HepG2 (cell line): ENCODE measurements at regions not wholly inside any gene's neighbourhood (a gene's known extent, or its start where the extent isn't known, plus 50 kb on each side); places are given as distances from the start of the nearest gene placed in this dataset.

ENCODE experiments used
- ATRX ChIP-seq: sonication (generic); formaldehyde crosslinking; IDR thresholded peaks from 2 replicates; pipeline ENCODE4 v1.4.0; 2020; ENCODE audit warnings: missing genetic modification reagents, borderline replicate concordance
- CHCHD3 ChIP-seq: sonication (generic); formaldehyde crosslinking; IDR thresholded peaks from 2 replicates; pipeline ENCODE4 v1.8.0; 2022; ENCODE audit warnings: mild to moderate bottlenecking, missing genetic modification reagents, moderate library complexity
- FOXK1 ChIP-seq: sonication (generic); formaldehyde crosslinking; IDR thresholded peaks from 2 replicates; pipeline ENCODE4 v1.4.0; 2020; ENCODE audit warnings: low read depth, missing genetic modification reagents, borderline replicate concordance
- JUN ChIP-seq: sonication (generic); formaldehyde crosslinking; IDR thresholded peaks from 2 replicates; pipeline ENCODE4 v1.4.0; 2020; ENCODE audit warnings: mild to moderate bottlenecking, missing genetic modification reagents
- SOX13 ChIP-seq, 3 experiments: fragments of 450-650 bp in 1 of 3; sonication (generic) in 1 of 3; formaldehyde crosslinking in 1 of 3; IDR thresholded peaks in 2 of 3; conservative IDR thresholded peaks in 1 of 3; 2 replicates each; pipeline versions ENCODE4 v1.5.0 to v1.6.1; 2016 to 2020; ENCODE audit warnings: antibody characterized with exemption in 1 of 3, mild to moderate bottlenecking in 1 of 3, missing compliant biosample characterization in 1 of 3, missing genetic modification reagents in 1 of 3, moderate library complexity in 1 of 3
- SP2 ChIP-seq: sonication (generic); formaldehyde crosslinking; IDR thresholded peaks from 2 replicates; pipeline ENCODE4 v1.5.1; 2020; ENCODE audit warnings: mild to moderate bottlenecking, missing genetic modification reagents
- ZNF121 ChIP-seq: sonication (generic); formaldehyde crosslinking; IDR thresholded peaks from 2 replicates; pipeline ENCODE4 v1.5.0; 2020; ENCODE audit warnings: mild to moderate bottlenecking, missing genetic modification reagents
- ZNF18 ChIP-seq: sonication (generic); formaldehyde crosslinking; IDR thresholded peaks from 2 replicates; pipeline ENCODE4 v1.8.0; 2022; ENCODE audit warnings: mild to moderate bottlenecking, missing genetic modification reagents; ENCODE audit not compliant: insufficient replicate concordance
- ZNF264 ChIP-seq: sonication (generic); formaldehyde crosslinking; IDR thresholded peaks from 2 replicates; pipeline ENCODE4 v1.4.0; 2020; ENCODE audit warnings: missing genetic modification reagents
- ZNF3 ChIP-seq: IDR thresholded peaks from 2 replicates; pipeline ENCODE4 v1.7.0; 2017; ENCODE audit warnings: inconsistent platforms
- ZNF337 ChIP-seq: sonication (generic); formaldehyde crosslinking; IDR thresholded peaks from 2 replicates; pipeline ENCODE4 v1.5.1; 2020; ENCODE audit warnings: missing genetic modification reagents, low read depth, mild to moderate bottlenecking, borderline replicate concordance
- ZNF367 ChIP-seq: sonication (generic); formaldehyde crosslinking; IDR thresholded peaks from 2 replicates; pipeline ENCODE4 v1.4.0; 2020; ENCODE audit warnings: missing genetic modification reagents, borderline replicate concordance
- ZNF577 ChIP-seq: sonication (generic); formaldehyde crosslinking; IDR thresholded peaks from 2 replicates; pipeline ENCODE4 v1.4.0; 2020; ENCODE audit warnings: mild to moderate bottlenecking, low read depth, missing genetic modification reagents, borderline replicate concordance
- TF ChIP-seq, protein P1 (sequence below): sonication (generic); formaldehyde crosslinking; IDR thresholded peaks from 2 replicates; pipeline ENCODE4 v1.5.1; 2020; ENCODE audit warnings: mild to moderate bottlenecking, missing genetic modification reagents, borderline replicate concordance
- TF ChIP-seq, protein P2 (sequence below): sonication (generic); formaldehyde crosslinking; IDR thresholded peaks from 2 replicates; pipeline ENCODE4 v1.8.1; 2022; ENCODE audit warnings: mild to moderate bottlenecking, missing genetic modification reagents

DNA sequence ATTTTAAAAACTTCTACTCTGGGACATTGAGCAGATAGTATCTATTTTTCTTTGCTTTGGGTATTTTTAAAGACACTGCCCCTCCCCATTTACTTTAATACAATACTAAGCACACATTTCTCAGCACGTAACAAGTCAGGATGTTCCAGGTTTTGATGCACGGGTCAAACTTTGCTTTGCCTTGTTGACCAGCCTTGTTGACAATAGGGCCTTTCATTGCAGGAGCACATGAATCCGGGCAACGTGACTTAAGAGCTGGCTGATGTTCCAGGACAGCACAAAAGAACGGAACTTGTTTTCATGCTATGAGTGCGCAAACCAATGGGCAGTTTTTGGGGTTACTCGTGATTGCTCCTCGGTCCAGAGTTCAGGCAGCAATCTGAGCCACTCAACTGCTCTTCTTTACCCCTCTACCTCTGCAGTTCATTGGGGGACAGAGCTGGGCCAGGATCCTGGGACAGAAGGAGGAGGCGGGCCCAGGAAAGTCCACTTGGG lies 78.6 kb upstream of the SLC22A16 start (continued):
- peak; percentile 98 for TF ChIP-seq SOX13 (IDR thresholded peaks at IDR 0.05)
- peak in 1 of 2 experiments; percentile 98; a peak in 2 of 4 replicates for TF ChIP-seq SOX13 (CRISPR knock-in tag; conservative IDR thresholded peaks at IDR 0.05 in 1 of 2, IDR thresholded peaks at IDR 0.05 in 1 of 2)
- peak; percentile 81 for TF ChIP-seq ZNF121 (CRISPR knock-in tag)
- no peak for TF ChIP-seq SP2
- TF ChIP-seq, protein P1, sequence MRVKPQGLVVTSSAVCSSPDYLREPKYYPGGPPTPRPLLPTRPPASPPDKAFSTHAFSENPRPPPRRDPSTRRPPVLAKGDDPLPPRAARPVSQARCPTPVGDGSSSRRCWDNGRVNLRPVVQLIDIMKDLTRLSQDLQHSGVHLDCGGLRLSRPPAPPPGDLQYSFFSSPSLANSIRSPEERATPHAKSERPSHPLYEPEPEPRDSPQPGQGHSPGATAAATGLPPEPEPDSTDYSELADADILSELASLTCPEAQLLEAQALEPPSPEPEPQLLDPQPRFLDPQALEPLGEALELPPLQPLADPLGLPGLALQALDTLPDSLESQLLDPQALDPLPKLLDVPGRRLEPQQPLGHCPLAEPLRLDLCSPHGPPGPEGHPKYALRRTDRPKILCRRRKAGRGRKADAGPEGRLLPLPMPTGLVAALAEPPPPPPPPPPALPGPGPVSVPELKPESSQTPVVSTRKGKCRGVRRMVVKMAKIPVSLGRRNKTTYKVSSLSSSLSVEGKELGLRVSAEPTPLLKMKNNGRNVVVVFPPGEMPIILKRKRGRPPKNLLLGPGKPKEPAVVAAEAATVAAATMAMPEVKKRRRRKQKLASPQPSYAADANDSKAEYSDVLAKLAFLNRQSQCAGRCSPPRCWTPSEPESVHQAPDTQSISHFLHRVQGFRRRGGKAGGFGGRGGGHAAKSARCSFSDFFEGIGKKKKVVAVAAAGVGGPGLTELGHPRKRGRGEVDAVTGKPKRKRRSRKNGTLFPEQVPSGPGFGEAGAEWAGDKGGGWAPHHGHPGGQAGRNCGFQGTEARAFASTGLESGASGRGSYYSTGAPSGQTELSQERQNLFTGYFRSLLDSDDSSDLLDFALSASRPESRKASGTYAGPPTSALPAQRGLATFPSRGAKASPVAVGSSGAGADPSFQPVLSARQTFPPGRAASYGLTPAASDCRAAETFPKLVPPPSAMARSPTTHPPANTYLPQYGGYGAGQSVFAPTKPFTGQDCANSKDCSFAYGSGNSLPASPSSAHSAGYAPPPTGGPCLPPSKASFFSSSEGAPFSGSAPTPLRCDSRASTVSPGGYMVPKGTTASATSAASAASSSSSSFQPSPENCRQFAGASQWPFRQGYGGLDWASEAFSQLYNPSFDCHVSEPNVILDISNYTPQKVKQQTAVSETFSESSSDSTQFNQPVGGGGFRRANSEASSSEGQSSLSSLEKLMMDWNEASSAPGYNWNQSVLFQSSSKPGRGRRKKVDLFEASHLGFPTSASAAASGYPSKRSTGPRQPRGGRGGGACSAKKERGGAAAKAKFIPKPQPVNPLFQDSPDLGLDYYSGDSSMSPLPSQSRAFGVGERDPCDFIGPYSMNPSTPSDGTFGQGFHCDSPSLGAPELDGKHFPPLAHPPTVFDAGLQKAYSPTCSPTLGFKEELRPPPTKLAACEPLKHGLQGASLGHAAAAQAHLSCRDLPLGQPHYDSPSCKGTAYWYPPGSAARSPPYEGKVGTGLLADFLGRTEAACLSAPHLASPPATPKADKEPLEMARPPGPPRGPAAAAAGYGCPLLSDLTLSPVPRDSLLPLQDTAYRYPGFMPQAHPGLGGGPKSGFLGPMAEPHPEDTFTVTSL (CRISPR knock-in tag): peak; percentile 99
- TF ChIP-seq ZNF3 (CRISPR knock-in tag): peak; percentile 74; the same call in 1 of the 2 replicates
- TF ChIP-seq JUN (CRISPR knock-in tag): peak; percentile 87
- peak; percentile 87; the same call in 1 of the 2 replicates for TF ChIP-seq ZNF337
- no peak for TF ChIP-seq CHCHD3
- TF ChIP-seq ZNF577 (CRISPR knock-in tag): no peak
- TF ChIP-seq, protein P2, sequence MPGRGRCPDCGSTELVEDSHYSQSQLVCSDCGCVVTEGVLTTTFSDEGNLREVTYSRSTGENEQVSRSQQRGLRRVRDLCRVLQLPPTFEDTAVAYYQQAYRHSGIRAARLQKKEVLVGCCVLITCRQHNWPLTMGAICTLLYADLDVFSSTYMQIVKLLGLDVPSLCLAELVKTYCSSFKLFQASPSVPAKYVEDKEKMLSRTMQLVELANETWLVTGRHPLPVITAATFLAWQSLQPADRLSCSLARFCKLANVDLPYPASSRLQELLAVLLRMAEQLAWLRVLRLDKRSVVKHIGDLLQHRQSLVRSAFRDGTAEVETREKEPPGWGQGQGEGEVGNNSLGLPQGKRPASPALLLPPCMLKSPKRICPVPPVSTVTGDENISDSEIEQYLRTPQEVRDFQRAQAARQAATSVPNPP: peak; percentile 75; the same call in 1 of the 2 replicates
- TF ChIP-seq ZNF367 (CRISPR knock-in tag): no peak
- peak; percentile 96 for TF ChIP-seq ZNF264
- TF ChIP-seq FOXK1 (CRISPR knock-in tag): peak; percentile 96; the same call in 1 of the 2 replicates
- no peak for TF ChIP-seq ATRX
- TF ChIP-seq ZNF18: peak; percentile 78
